Astrocyte of the cerebellum (primary cell): ENCODE measurements at regions not wholly inside any gene's neighbourhood (a gene's known extent, or its start where the extent isn't known, plus 50 kb on each side); places are given as distances from the start of the nearest gene placed in this dataset.

ENCODE experiments used
- DNase-seq: peaks from one replicate; pipeline ENCODE4 v3.0.0-alpha.2; 2011; ENCODE audit warnings: low read depth
- H3K4me3 ChIP-seq: 2 replicates; pipeline ENCODE4 v1.5.1; 2011; ENCODE audit warnings: mild to moderate bottlenecking, low read depth, low read length, moderate library complexity
- in situ Hi-C: cut with HindIII; loops from 2 replicates; pipeline ENCODE4 v1.10.0; 2017; ENCODE audit warnings: low sequenced_read_pairs
- TF ChIP-seq, protein P1 (sequence below): IDR thresholded peaks from 2 replicates; pipeline ENCODE4 v1.5.1; 2012; ENCODE audit warnings: low read length, low read depth, moderate library complexity, mild to moderate bottlenecking; ENCODE audit errors: missing control alignments

DNA sequence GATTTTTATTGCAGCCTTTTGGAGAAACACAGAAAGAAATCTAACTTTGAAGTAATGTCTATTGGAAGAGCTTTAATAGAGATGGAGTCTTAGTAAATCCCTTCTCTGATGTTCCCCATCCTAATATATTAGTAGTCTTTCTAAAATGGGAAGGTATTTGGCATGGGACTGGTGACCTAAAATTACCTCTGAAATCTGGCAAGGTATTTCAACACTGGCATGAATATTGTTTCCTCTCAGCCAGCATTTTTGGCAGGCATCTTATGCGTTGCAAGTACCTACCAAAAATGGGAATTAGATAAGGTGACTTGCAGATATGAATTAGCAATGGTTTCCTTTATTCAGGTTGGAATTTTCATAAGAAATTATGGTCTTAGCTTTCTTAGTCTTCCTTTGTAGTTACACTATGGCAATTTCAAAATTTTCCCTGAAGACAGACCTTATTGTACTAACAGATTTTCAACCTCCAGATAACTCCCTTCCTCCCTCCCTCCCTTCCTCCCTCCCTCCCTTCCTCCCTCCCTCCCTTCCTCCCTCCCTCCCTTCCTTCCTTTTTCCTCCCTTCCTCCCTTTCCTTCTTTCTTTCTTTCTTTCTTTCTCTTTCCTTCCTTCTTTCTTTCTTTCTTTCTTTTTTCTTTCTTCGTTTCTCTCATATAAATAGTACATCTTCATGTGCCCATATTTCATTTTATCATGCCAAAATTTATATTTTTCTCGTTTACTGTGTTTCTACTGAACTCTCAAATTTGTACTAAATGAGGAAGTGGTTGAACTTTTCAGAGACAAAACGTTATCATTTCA lies 168.2 kb upstream of the KCNMB2 start:
- TF ChIP-seq, protein P1, sequence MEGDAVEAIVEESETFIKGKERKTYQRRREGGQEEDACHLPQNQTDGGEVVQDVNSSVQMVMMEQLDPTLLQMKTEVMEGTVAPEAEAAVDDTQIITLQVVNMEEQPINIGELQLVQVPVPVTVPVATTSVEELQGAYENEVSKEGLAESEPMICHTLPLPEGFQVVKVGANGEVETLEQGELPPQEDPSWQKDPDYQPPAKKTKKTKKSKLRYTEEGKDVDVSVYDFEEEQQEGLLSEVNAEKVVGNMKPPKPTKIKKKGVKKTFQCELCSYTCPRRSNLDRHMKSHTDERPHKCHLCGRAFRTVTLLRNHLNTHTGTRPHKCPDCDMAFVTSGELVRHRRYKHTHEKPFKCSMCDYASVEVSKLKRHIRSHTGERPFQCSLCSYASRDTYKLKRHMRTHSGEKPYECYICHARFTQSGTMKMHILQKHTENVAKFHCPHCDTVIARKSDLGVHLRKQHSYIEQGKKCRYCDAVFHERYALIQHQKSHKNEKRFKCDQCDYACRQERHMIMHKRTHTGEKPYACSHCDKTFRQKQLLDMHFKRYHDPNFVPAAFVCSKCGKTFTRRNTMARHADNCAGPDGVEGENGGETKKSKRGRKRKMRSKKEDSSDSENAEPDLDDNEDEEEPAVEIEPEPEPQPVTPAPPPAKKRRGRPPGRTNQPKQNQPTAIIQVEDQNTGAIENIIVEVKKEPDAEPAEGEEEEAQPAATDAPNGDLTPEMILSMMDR, result no peak
- DNase-seq, result no peak
- in situ Hi-C loops, result no loop called here
- H3K4me3 ChIP-seq, result no peak overlapping the region

DNA sequence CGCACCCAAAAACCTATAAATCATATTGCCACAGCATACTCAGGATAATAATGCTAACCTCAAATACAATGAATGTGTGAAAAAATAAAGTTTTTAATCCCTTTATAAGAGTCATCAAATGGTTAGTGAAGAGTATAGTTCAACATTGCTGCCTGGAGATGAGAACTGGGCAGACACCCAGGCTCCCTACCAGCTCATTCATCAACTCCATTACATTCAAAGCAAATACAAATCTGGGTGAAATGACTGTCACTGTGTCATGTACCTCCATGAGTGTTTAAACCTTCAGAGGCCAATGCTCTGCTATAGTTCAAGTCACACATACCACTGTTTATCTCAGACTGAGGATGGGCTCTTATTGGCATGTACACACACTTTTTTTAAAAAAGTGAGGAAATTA lies 167.2 kb upstream of the KCNMB2 start:
- no peak overlapping the region for H3K4me3 ChIP-seq
- TF ChIP-seq, protein P1, result no peak
- in situ Hi-C loops, result no loop called here
- no peak for DNase-seq

DNA sequence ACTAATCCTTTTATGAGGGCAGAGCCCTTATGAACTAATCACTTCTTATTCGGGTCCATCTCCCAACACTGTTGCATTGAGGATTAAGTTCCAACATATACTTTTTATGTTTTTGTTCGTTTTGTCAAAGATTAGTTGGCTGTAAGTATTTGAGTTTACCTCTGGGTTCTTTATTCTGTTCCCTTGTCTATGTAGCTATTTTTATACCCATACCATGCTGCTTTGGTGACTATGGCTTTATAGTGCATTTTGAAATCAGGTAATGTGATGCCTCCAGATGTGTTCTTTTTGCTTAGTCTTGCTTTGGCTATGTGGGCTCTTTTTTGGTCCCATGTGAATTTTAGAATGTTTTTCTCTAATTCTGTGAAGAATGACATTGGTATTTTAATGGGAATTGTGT lies 166.4 kb upstream of the KCNMB2 start:
- H3K4me3 ChIP-seq, result no peak overlapping the region
- TF ChIP-seq, protein P1, result no peak
- no peak for DNase-seq
- in situ Hi-C loops, result no loop called here

DNA sequence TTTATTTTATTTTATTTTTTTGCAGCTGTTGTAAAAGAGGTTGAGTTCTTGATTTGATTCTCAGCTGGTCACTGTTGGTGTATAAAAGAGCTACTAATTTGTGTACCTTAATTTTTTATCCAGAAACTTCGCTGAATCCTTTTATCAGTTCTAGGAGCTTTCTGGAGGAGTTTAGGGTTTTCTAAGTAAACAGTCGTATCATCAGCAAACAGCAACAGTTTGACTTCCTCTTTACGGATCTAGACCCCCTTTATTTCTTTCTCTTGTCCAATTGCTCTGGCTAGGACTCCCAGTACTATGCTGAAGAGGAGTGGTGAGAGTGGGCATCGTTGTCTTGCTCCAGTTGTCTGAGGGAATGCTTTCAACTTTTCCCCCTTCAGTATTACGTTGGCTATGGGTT lies 165.8 kb upstream of the KCNMB2 start:
- no peak overlapping the region for H3K4me3 ChIP-seq
- TF ChIP-seq, protein P1, result no peak
- in situ Hi-C loops, result no loop called here
- DNase-seq, result no peak

DNA sequence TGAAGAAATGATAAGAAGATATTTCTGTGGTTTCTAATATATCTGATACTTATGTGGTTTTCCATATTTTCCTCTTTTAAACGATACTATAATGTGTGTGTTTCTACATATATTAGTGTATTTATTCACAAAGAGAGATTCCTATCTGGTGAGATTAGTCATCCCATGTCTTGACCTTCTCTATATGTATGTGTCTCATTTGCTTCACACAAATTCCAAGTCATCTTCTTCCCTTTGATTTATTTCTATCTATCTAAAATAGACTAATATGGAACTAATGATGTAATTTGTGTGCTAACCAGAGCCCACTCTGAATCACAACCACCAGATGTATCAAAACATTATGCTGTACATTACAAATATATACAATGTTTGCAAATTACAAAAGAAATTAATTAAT lies 154.7 kb upstream of the KCNMB2 start:
- in situ Hi-C loops, result no loop called here
- TF ChIP-seq, protein P1, result no peak
- H3K4me3 ChIP-seq, result no peak overlapping the region
- no peak for DNase-seq

DNA sequence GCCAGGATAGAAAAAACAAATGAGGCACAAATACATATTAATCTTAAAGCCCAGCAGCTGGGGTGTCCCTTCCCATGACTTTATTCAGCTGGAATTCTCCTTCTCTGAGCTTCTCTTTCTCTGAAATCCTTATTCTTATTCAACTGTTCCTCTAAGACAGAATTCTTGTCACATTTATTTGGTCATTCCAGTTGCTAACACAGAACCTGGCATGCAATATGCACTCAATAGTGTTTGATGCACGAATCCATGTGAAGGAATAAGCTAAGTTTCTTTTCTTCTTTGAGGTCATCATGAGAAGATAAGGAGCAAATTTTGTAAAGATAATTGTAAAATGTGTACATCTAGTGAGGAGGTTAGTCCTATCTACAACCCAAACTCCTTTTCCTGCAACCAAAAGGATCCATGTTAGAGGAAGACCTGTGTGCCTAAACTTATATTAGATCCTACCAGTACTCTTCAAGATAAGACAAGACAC lies 154.2 kb upstream of the KCNMB2 start:
- no peak overlapping the region for H3K4me3 ChIP-seq
- in situ Hi-C loops, result no loop called here
- TF ChIP-seq, protein P1, result no peak
- DNase-seq, result no peak
